IMR-90 (cell line): ENCODE measurements at regions not wholly inside any gene's neighbourhood (a gene's known extent, or its start where the extent isn't known, plus 50 kb on each side); places are given as distances from the start of the nearest gene placed in this dataset.
A peak's percentile ranks its signal among the peaks of the same experiment; 100 is the strongest.

ENCODE experiments used
- ATAC-seq: fragments of 200-7000 bp; cut with Tn5 transposase; 2 replicates; pipeline ENCODE4 v1.9.1; 2020; ENCODE audit warnings: low read depth, mild to moderate bottlenecking, moderate library complexity
- BruUV-seq: library from RNA; stranded (reverse); fragments of 400-500 nt; replicated peaks from 2 replicates; lab custom pipeline; 2021; lab: Mats Ljungman, UMichigan
- CTCF ChIA-PET: fragments of 300-600 bp; formaldehyde crosslinking; extraction: SDS; loops from one replicate; lab custom pipeline; 2021; ENCODE audit warnings: antibody characterized with exemption; lab: Yijun Ruan, JAX
- POLR2A ChIA-PET: fragments of 300-600 bp; sonication (Branson Sonifier 250); formaldehyde crosslinking; loops from one replicate; lab custom pipeline; 2022; ENCODE audit warnings: antibody characterized with exemption; ENCODE audit not compliant: unreplicated experiment; lab: Charles Lee
- DNase-seq: peaks from one replicate; pipeline ENCODE4 v3.0.0; 2013
- H2AFZ ChIP-seq: replicated peaks from 2 replicates; pipeline ENCODE3; 2013; ENCODE audit warnings: low read length, mild to moderate bottlenecking; ENCODE audit not compliant: poor library complexity
- H2AK5ac ChIP-seq: 2 replicates; pipeline ENCODE4 v1.6.1; 2013; ENCODE audit warnings: low read depth, low read length, inconsistent platforms
- H2AK9ac ChIP-seq: replicated peaks from 2 replicates; pipeline ENCODE3; 2013; ENCODE audit warnings: mild to moderate bottlenecking, low read depth, low read length, moderate library complexity; ENCODE audit not compliant: poor library complexity
- H2BK120ac ChIP-seq: 2 replicates; pipeline ENCODE4 v1.6.1; 2013; ENCODE audit warnings: low read depth, low read length, inconsistent platforms
- H2BK15ac ChIP-seq: 3 replicates; pipeline ENCODE4 v1.6.1; 2013; ENCODE audit warnings: low read depth, low read length, inconsistent platforms
- H2BK20ac ChIP-seq: 2 replicates; pipeline ENCODE4 v1.6.1; 2013; ENCODE audit warnings: low read depth, mild to moderate bottlenecking, inconsistent platforms, low read length, moderate library complexity
- H2BK5ac ChIP-seq: 2 replicates; pipeline ENCODE4 v1.6.1; 2013; ENCODE audit warnings: mild to moderate bottlenecking, low read depth, low read length, inconsistent platforms; ENCODE audit not compliant: poor library complexity, severe bottlenecking
- H3K14ac ChIP-seq: replicated peaks from 2 replicates; pipeline ENCODE4 v1.6.1; 2013; ENCODE audit warnings: low read depth, low read length, inconsistent platforms
- H3K18ac ChIP-seq: 2 replicates; pipeline ENCODE4 v1.6.1; 2013; ENCODE audit warnings: low read depth, low read length, control low read depth
- H3K23ac ChIP-seq: 2 replicates; pipeline ENCODE4 v1.6.1; 2013; ENCODE audit warnings: low read depth, low read length, inconsistent platforms
- H3K27ac ChIP-seq: 2 replicates; pipeline ENCODE4 v1.5.1; 2013; ENCODE audit warnings: mild to moderate bottlenecking, control low read depth, low read length; ENCODE audit not compliant: insufficient read depth
- H3K27me3 ChIP-seq: 2 replicates; pipeline ENCODE4 v1.6.1; 2013; ENCODE audit warnings: low read length; ENCODE audit not compliant: control insufficient read depth, insufficient read depth
- H3K36me3 ChIP-seq: 2 replicates; pipeline ENCODE4 v1.6.1; 2013; ENCODE audit warnings: low read length, mixed read lengths; ENCODE audit not compliant: control insufficient read depth, insufficient read depth
- H3K4ac ChIP-seq: 2 replicates; pipeline ENCODE4 v1.6.1; 2013; ENCODE audit warnings: low read depth, low read length, inconsistent platforms
- H3K4me1 ChIP-seq: 2 replicates; pipeline ENCODE4 v1.6.1; 2013; ENCODE audit warnings: low read length, mixed read lengths; ENCODE audit not compliant: control insufficient read depth, insufficient read depth
- H3K4me2 ChIP-seq: 2 replicates; pipeline ENCODE4 v1.6.1; 2013; ENCODE audit warnings: low read depth, mild to moderate bottlenecking, control low read depth, low read length, moderate library complexity
- H3K4me3 ChIP-seq: 2 replicates; pipeline ENCODE4 v1.5.1; 2013; ENCODE audit warnings: low read depth, mild to moderate bottlenecking, control low read depth, low read length, moderate library complexity; ENCODE audit not compliant: insufficient read depth
- H3K56ac ChIP-seq: 2 replicates; pipeline ENCODE4 v1.6.1; 2013; ENCODE audit warnings: low read length, inconsistent platforms; ENCODE audit not compliant: insufficient read depth; ENCODE audit errors: extremely low read depth
- H3K79me1 ChIP-seq, 2 experiments: 2 replicates each; pipeline ENCODE4 v1.6.1; 2013; ENCODE audit warnings: low read length in 2 of 2, inconsistent platforms in 1 of 2, low read depth in 1 of 2
- H3K9ac ChIP-seq: 2 replicates; pipeline ENCODE4 v1.6.1; 2013; ENCODE audit warnings: low read depth, low read length, control low read depth
- H3K9me1 ChIP-seq: 2 replicates; pipeline ENCODE4 v1.6.1; 2013; ENCODE audit warnings: low read length, inconsistent platforms; ENCODE audit not compliant: insufficient read depth
- H3K9me3 ChIP-seq: 2 replicates; pipeline ENCODE4 v1.6.1; 2013; ENCODE audit warnings: low read length; ENCODE audit not compliant: control insufficient read depth, insufficient read depth
- H4K20me1 ChIP-seq: 2 replicates; pipeline ENCODE4 v1.6.1; 2013; ENCODE audit warnings: low read length, inconsistent platforms; ENCODE audit not compliant: insufficient read depth
- H4K5ac ChIP-seq: 2 replicates; pipeline ENCODE4 v1.6.1; 2013; ENCODE audit warnings: mild to moderate bottlenecking, low read depth, low read length, control low read depth
- H4K8ac ChIP-seq, 2 experiments: 2 replicates each; pipeline ENCODE4 v1.6.1; 2013; ENCODE audit warnings: low read depth in 2 of 2, low read length in 2 of 2, control low read depth in 1 of 2, inconsistent platforms in 1 of 2
- H4K91ac ChIP-seq: 2 replicates; pipeline ENCODE4 v1.6.1; 2013; ENCODE audit warnings: low read depth, low read length, inconsistent platforms; ENCODE audit not compliant: insufficient read depth
- CEBPB ChIP-seq: IDR thresholded peaks from 2 replicates; pipeline ENCODE4 v1.6.1; 2012; ENCODE audit warnings: low read depth, low read length, improper control_type of control experiment
- MAFK ChIP-seq: IDR thresholded peaks from 2 replicates; pipeline ENCODE4 v1.6.1; 2012; ENCODE audit warnings: low read depth, low read length, improper control_type of control experiment
- WGBS, 2 experiments: methylation state at CpG; one replicate each; pipeline versions ENCODE4 v1.1.5 to v1.1.7; 2013; ENCODE audit warnings: missing lambda C conversion rate in 2 of 2; ENCODE audit not compliant: insufficient read length in 1 of 2; ENCODE audit errors: extremely low coverage in 2 of 2; 5-methylcytosine and 5-hydroxymethylcytosine counted together
- dilution Hi-C: fragments of 300-500 bp; cut with HindIII; formaldehyde crosslinking; loops from one replicate; pipeline ENCODE4 v1.14.3; 2018; ENCODE audit warnings: low sequenced_read_pairs; ENCODE audit not compliant: unreplicated experiment
- in situ Hi-C: fragments of 300-500 bp; cut with MboI; formaldehyde crosslinking; loops from 3 replicates; pipeline ENCODE4 v1.14.3; 2019; ENCODE audit warnings: low sequenced_read_pairs, inconsistent platforms, mixed read lengths
- intact Hi-C: fragments of 100-400 bp; cut with micrococcal nuclease; formaldehyde crosslinking; loops from 2 replicates; pipeline ENCODE4 v1.10.0; 2022

DNA sequence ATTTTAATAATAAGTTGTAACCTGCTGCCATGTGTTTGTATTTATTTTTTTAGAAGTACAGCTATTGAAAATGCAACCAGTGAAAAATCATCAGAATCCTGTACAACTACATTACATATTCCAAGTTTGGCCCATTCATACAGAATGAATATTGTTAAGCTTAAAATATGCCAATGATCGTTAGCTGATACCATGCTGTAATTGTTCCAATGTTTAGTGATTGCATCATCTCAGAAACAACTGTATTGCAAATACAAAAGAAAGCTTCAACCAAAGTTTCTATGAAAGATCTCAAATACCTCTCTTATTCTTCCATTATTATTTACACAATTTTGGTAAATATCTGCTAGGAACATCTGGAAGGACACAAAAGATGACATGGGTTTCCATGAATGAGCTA is 51.6 kb upstream of the ALCAM start:
- BruUV-seq, result no TSS peak
- Histone ChIP-seq H2AK5ac (no peak overlapping the region), H3K27me3 (no peaks in the 10 kb centered on the region), H3K4me2 (no peak overlapping the region), H2BK15ac (no peak overlapping the region), H3K4me1 (no peaks in the 10 kb centered on the region), H2AFZ (no peak overlapping the region), H3K4me3 (no peak overlapping the region), H4K91ac (no peak overlapping the region), H4K5ac (no peak overlapping the region), H2BK5ac (no peak overlapping the region), H3K4ac (no peak overlapping the region), H3K9ac (no peak overlapping the region), H2BK20ac (no peak overlapping the region), H3K9me1 (no peaks in the 10 kb centered on the region), H3K23ac (no peak overlapping the region), H2AK9ac (no peak overlapping the region), H3K36me3 (no peaks in the 10 kb centered on the region), H3K18ac (no peak overlapping the region), H2BK120ac (no peak overlapping the region), H4K8ac (no peak overlapping the region), H3K56ac (no peak overlapping the region), H3K27ac (no peak overlapping the region), H3K9me3 (no peaks in the 10 kb centered on the region), H4K20me1 (no peaks in the 10 kb centered on the region), H3K79me1 (no peaks in the 10 kb centered on the region), H3K14ac (no peak overlapping the region)
- no peak for DNase-seq
- dilution Hi-C loops, result no loop called here
- in situ Hi-C loops, result no loop called here
- ChIA-PET POLR2A (no interaction called here), CTCF (no interaction called here)
- TF ChIP-seq CEBPB, result peak; percentile 82
- TF ChIP-seq MAFK, result no peak
- ATAC-seq, result no peak
- intact Hi-C loops, result no loop called here
- WGBS, 2 experiments, result no CpG with 5 or more reads among the region's 1 CpG
